GM19023 (cell line): ENCODE measurements at regions not wholly inside any gene's neighbourhood (a gene's known extent, or its start where the extent isn't known, plus 50 kb on each side); places are given as distances from the start of the nearest gene placed in this dataset.

Experiments
- ATAC-seq: cut with Tn5 transposase; IDR thresholded peaks from one replicate; pipeline ENCODE4 v1.9.1; 2021; ENCODE audit warnings: mild to moderate bottlenecking, moderate library complexity; ENCODE audit not compliant: unreplicated experiment

GRCh38 chr5:158378931-158379330 lies 520.0 kb upstream of the CLINT1 start:
- no peak for ATAC-seq

DNA sequence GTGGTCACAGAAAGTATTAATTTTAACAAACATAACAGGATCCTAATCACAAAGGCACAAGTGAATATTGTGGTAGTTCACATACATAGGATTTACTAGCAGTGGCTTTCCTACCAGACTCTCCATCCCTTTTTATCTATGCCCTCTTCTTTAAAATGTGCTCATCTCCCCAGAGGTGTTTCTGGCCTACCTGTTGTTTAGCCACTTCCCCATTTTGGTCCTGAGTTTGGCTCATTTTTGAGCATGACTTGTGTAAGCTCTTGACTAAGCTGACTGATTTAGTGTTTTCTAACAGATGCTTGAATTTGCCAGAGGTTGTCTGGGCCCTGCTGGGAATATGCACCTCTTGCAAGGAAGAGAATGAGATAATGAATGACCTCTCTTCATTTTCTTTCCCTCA lies 517.7 kb upstream of the CLINT1 start:
- ATAC-seq: no peak

- no peak for ATAC-seq
Measured at GRCh38 chr5:158375531-158375930, 516.6 kb upstream of the CLINT1 start.

DNA sequence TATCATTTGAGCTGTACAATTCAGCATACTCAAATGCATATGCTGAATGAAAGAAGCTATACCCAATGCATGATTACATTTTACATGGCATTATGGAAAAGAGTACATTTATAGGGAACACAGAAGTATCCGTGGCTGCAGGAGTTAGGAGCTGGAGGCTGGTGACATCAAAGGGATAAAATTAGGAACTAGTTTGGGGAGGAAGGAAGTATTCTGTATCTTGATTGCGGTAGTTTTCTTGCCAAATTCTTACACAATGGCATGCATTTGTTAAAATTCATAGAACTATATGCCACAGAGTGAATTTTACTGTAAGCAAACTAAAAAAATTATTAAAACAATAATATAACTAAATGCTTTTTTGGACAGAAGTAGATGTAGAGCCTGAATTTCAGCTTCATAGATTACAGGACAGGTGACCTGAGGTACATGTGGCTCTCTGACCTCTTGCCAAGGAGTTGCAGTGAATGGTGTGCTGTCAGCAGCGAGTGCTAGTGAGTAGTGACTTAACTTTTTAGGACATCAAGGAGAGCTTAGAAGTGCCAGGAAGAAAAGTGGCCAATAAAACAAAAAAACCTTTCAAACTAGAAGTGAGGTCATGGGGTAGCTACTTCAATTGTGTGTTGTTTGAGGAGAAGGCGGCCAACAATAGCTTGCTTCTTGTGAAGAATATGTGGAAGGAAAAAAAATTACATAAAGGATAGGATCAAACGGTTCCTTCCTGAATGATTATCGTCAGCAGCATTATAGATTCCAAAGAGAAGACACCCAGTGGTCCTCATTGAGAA lies 514.9 kb upstream of the CLINT1 start:
- ATAC-seq: no peak

DNA sequence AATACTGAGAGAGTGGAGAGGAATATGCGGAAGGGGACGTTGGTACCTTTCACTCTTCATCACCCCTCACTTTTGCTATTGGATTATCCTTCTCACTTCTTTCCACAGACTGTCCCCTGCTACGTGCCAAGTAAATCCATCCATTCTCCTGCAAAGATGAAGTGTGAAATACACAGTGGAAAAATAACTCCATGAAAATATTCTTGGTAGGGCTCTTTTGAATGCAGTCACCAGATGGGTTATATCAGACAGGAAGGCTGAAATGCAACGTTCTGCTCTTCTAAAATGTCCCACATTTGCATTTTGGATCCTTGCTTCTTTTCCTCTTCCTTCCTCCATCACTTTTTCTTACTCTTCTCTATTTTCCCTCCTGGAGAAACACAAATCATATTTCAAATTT lies 510.3 kb upstream of the CLINT1 start:
- no peak for ATAC-seq

- ATAC-seq: no peak
Measured at GRCh38 chr5:158368686-158369085, 509.7 kb upstream of the CLINT1 start.

DNA sequence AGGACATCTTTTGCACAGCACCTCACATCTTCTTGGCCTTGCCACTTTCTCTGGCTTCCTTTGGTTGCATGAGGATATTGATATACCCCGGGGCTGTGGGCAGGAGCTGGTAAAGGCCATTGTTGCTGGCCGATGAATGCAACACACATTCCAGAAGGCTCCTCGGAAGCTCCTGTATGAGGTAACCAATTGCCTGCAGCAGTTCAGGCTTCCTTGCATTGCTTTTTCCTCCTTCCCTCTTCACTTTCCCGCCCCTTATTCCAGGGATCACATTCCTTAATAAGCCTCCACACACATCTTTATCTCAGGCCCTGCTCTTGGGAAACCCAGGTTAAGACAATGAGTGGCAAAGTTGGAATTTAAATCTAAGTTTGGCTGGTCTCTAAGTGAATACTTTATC lies 505.4 kb upstream of the CLINT1 start:
- no peak for ATAC-seq

DNA sequence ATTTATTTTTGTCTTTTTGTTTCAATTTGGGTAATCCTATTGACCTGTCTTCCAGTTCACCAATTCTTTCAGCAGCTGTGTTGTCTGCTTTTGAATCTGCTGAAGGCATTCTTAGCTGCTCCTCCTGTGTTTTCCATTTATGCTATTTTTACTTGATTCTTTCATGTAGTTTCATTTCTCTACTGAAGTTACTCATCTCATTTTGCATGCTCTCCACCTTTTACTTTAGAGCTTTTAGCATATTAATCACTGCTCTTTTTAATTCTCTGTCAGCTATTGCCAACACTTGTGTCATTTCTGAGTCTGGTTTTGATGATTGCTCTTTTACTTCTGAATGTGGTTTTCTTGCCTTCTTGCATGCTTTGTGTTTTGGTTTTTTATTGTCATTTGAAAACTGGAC lies 496.0 kb upstream of the CLINT1 start:
- ATAC-seq: no peak

- no peak for ATAC-seq
Measured at GRCh38 chr5:158351485-158352125, 492.7 kb upstream of the CLINT1 start.

DNA sequence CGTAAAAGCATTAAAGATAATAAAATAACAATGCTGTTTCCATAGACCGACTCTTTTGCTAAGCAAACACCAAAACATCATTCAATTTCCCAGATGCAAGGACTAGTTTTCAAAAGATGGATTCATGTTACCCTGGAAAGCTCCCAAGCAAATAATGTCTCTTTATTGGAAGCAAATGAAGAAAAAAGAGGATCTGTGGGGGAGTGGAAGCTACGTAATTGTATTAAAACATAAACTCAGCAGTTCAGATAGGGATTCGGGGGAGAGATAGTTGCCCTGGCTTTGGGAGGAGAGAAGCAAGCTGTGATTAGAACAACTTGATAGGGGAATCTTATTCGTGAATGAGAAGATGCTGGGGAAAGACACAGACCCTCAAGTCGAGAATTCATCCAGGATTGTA lies 491.0 kb upstream of the CLINT1 start:
- ATAC-seq: no peak

DNA sequence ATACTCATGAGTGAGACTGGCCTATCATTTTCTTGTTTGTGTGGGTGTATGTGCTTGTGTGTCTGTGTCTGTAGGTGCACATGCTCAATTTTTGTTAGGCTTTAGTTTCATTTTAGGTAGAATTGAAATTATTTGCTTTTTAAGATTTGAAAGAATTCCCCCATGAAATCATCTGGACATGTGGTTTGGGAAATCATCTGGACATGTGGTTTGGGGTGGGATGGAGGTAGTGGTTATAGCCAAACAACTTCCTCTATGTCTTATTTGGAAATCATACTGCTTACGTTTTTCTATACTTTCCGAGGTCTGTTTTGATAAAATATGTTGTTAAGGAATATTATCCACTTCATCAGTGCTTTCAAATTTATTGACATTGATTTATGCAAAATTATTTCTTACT lies 485.4 kb upstream of the CLINT1 start:
- no peak for ATAC-seq

DNA sequence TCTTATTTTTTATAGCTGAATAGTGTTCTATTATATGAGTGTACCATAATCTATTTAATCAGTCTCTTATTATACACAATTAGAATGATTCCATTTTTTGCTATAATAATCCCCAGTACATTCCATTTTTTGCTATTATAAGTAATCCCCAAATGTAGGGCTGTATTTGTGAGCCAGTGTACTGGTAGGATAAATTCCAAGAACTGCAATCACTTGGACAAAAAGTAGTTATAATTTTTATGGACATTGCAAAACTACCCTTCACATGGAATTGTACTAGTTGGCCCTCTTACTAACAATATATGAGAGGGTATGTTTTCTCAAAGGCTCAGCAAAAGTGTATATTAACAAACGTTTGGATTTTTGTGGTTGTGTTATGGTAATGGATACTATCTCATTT lies 481.7 kb upstream of the CLINT1 start:
- no peak for ATAC-seq

DNA sequence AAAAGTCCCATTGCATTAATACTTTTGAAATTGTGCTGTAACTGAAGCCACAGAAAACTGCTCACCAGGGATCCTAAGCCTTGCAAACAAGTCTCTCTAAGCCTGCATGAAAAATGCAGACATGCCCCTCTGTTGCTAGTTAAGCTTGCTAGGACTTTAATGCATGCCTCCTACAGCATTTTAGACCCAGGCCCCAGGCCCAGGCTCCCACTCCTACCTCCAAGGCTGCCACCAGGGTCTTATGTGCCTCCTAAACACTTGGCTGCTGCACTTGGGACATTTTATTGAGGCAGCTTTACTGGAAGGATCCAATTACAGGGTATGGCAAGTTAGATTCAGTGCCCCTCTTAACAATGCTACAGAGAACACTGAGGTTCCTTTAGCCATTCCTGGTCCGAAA lies 467.3 kb upstream of the CLINT1 start:
- ATAC-seq: no peak

DNA sequence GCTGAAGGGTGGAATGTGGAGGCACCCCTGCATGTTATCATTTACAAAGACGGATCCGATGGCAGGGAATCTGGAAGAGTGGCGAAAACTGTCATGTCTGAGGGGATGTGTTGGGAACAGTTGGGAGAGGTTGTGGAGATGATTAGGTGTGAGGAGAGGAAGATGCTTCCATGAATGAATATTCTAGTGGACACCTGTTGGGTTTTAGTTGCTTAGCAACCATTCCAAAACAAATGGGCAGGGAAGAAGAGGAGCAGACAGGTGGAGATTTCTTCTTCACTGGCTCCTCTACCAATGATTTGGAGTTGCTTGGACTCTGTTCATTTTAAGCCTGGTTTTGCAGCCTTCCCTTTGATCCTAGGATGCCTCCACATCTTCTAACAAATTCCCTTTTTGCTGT lies 465.3 kb upstream of the CLINT1 start:
- ATAC-seq: no peak

DNA sequence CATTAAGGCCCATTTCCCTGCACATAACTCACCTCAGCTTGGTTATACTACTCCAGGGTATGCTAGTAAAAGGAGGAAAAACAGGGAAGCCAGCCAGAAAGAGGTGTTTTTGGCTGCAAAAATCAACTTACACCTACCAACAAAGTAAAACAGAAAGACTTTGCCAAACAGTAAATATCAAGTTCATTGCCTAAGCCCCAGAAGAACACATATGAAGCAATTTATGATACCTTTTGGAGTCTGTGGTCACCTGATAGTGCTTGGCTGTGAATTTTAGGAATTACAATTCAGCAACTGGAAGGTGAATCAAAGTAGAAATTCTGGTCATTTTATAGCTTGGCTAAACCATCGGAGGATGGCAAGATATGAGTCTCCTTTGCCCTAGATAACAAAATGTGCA lies 463.7 kb upstream of the CLINT1 start:
- no peak for ATAC-seq

DNA sequence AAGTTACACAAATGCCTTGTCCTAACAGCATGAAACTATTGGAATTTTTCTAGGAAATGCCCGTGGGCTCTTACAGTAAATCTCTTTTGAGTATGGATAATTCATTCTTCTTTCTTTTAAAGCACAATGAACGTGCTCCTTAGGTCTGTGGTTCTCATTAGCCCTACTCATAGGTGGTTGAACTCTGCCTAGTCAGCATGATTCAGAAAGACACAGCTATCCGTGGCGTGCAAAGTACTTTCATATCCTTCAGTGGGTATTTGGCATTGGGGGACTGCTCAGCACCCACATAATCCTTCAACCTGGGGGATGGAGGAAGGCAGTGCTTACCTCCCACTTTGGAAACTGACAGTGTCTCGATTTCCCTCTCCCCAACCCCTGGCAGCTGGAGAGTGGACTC lies 462.0 kb upstream of the CLINT1 start:
- ATAC-seq: no peak

- ATAC-seq: no peak
Measured at GRCh38 chr5:158320178-158320674, 461.3 kb upstream of the CLINT1 start.

GRCh38 chr5:158317507-158317906 lies 458.6 kb upstream of the CLINT1 start:
- no peak for ATAC-seq

GRCh38 chr5:158313733-158314464 lies 455.0 kb upstream of the CLINT1 start:
- ATAC-seq: no peak

- no peak for ATAC-seq
Measured at GRCh38 chr5:158313027-158313732, 454.2 kb upstream of the CLINT1 start.

GRCh38 chr5:158309088-158309807 lies 450.3 kb upstream of the CLINT1 start:
- ATAC-seq: no peak
